Osteocyte (in vitro differentiated cells): ENCODE measurements at regions not wholly inside any gene's neighbourhood (a gene's known extent, or its start where the extent isn't known, plus 50 kb on each side); places are given as distances from the start of the nearest gene placed in this dataset.

Experiments
- DNase-seq: peaks from one replicate; pipeline ENCODE4 v3.0.0; 2021; ENCODE audit warnings: mixed read lengths; ENCODE audit not compliant: unreplicated experiment; ENCODE audit errors: extremely low spot score
- H3K27ac Mint-ChIP-seq: one replicate; pipeline ENCODE4 v1.8.0; 2021; ENCODE audit warnings: mild to moderate bottlenecking, mixed read lengths; ENCODE audit not compliant: unreplicated experiment
- H3K27me3 Mint-ChIP-seq: one replicate; pipeline ENCODE4 v1.8.0; 2021; ENCODE audit warnings: mixed read lengths; ENCODE audit not compliant: unreplicated experiment
- H3K36me3 Mint-ChIP-seq: one replicate; pipeline ENCODE4 v1.8.0; 2021; ENCODE audit warnings: mixed read lengths; ENCODE audit not compliant: unreplicated experiment
- H3K4me1 Mint-ChIP-seq: one replicate; pipeline ENCODE4 v1.8.0; 2021; ENCODE audit warnings: mixed read lengths; ENCODE audit not compliant: unreplicated experiment
- H3K4me3 Mint-ChIP-seq: one replicate; pipeline ENCODE4 v1.8.0; 2021; ENCODE audit warnings: mild to moderate bottlenecking, moderate library complexity, mixed read lengths; ENCODE audit not compliant: unreplicated experiment
- H3K9me3 Mint-ChIP-seq: one replicate; pipeline ENCODE4 v1.8.0; 2021; ENCODE audit warnings: mixed read lengths; ENCODE audit not compliant: unreplicated experiment
- TF ChIP-seq, protein P1 (sequence below): fragments of 200-600 bp; sonication (generic); IDR thresholded peaks from 2 replicates; pipeline ENCODE4 v1.5.0; 2021; ENCODE audit warnings: antibody characterized with exemption, mild to moderate bottlenecking, moderate library complexity

DNA sequence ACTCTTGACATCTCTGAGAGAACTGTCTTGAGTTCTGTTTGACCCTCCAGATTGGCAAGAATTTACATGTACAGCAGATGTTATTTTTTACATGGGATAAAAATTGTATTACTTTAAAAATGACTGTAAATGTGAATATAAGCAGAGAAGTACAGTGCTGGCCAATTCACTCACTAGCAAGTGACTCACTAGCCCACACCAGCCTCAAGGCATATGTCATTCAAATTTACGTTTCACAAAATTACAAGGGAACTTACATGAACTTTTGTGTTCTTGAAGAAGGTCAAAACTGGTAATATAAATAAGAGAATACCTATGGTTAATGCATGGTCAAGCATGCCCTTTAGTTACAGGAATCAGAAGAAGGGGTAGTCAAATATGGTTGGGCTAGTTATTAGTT lies 54.0 kb upstream of the HMGCLL1 start:
- Mint-ChIP-seq H3K36me3 (no peaks in the 10 kb centered on the region), H3K4me1 (peaks cover 35% of the 10 kb centered on the region), H3K9me3 (peaks cover 6% of the 10 kb centered on the region), H3K4me3 (no peak overlapping the region), H3K27me3 (no peaks in the 10 kb centered on the region), H3K27ac (no peak overlapping the region)
- DNase-seq, result no peak
- TF ChIP-seq, protein P1, sequence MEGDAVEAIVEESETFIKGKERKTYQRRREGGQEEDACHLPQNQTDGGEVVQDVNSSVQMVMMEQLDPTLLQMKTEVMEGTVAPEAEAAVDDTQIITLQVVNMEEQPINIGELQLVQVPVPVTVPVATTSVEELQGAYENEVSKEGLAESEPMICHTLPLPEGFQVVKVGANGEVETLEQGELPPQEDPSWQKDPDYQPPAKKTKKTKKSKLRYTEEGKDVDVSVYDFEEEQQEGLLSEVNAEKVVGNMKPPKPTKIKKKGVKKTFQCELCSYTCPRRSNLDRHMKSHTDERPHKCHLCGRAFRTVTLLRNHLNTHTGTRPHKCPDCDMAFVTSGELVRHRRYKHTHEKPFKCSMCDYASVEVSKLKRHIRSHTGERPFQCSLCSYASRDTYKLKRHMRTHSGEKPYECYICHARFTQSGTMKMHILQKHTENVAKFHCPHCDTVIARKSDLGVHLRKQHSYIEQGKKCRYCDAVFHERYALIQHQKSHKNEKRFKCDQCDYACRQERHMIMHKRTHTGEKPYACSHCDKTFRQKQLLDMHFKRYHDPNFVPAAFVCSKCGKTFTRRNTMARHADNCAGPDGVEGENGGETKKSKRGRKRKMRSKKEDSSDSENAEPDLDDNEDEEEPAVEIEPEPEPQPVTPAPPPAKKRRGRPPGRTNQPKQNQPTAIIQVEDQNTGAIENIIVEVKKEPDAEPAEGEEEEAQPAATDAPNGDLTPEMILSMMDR, result no peak
